Cardiac muscle cell (in vitro differentiated cells and primary cell): ENCODE measurements at regions not wholly inside any gene's neighbourhood (a gene's known extent, or its start where the extent isn't known, plus 50 kb on each side); places are given as distances from the start of the nearest gene placed in this dataset.
"Not testable (repeated sequence)": the region's sequence is repeated elsewhere in the genome, so short reads cannot be mapped to it uniquely, and the experiment has no call there.

Source experiments
- DNase-seq, 2 donors: peaks; one replicate each; pipeline versions ENCODE4 v3.0.0 to v3.0.0-alpha.2; 2010 to 2017; ENCODE audit warnings: low read depth in 1 of 2, low spot score in 1 of 2
- H3K27ac ChIP-seq: fragments of 200-600 bp; sonication (generic); 2 replicates; pipeline ENCODE4 v1.5.1; 2016
- H3K27me3 ChIP-seq: fragments of 200-600 bp; sonication (generic); 2 replicates; pipeline ENCODE4 v1.6.0; 2016; ENCODE audit warnings: control low read depth
- H3K36me3 ChIP-seq: fragments of 200-600 bp; sonication (generic); 2 replicates; pipeline ENCODE4 v1.5.1; 2016; ENCODE audit warnings: control low read depth
- H3K4me1 ChIP-seq: fragments of 200-600 bp; sonication (generic); 2 replicates; pipeline ENCODE4 v1.8.1; 2017; ENCODE audit warnings: low read depth, mild to moderate bottlenecking, mixed run types
- H3K4me3 ChIP-seq: fragments of 200-600 bp; sonication (generic); 2 replicates; pipeline ENCODE4 v1.5.1; 2016; ENCODE audit warnings: mild to moderate bottlenecking
- H3K9me3 ChIP-seq: fragments of 200-600 bp; sonication (generic); 2 replicates; pipeline ENCODE4 v1.5.1; 2017; ENCODE audit warnings: low read depth, mild to moderate bottlenecking, control low read depth
- CTCF ChIP-seq: IDR thresholded peaks from 2 replicates; pipeline ENCODE4 v1.5.1; 2012; ENCODE audit warnings: low read depth, mild to moderate bottlenecking, low read length

- no peak for TF ChIP-seq CTCF
- H3K9me3 ChIP-seq, result no peaks in the 10 kb centered on the region
- H3K4me1 ChIP-seq, result no peaks in the 10 kb centered on the region
- no peak overlapping the region for H3K27ac ChIP-seq
- no peaks in the 10 kb centered on the region for H3K27me3 ChIP-seq
- no peaks in the 10 kb centered on the region for H3K36me3 ChIP-seq
- DNase-seq, result no peak
- H3K4me3 ChIP-seq, result no peak overlapping the region
These were observed 701.5 kb upstream of the GBE1 start for GRCh38 chr3:82462977-82463376.

- Histone ChIP-seq H3K4me1 (no peaks in the 10 kb centered on the region), H3K27ac (no peak overlapping the region), H3K36me3 (no peaks in the 10 kb centered on the region), H3K9me3 (no peaks in the 10 kb centered on the region), H3K4me3 (no peak overlapping the region), H3K27me3 (no peaks in the 10 kb centered on the region)
- TF ChIP-seq CTCF, result no peak
- no peak for DNase-seq
These were observed 699.8 kb upstream of the GBE1 start for GRCh38 chr3:82461049-82461889.

- no peaks in the 10 kb centered on the region for H3K9me3 ChIP-seq
- H3K27me3 ChIP-seq, result no peaks in the 10 kb centered on the region
- DNase-seq, result no peak
- H3K36me3 ChIP-seq, result no peaks in the 10 kb centered on the region
- no peaks in the 10 kb centered on the region for H3K4me1 ChIP-seq
- no peak overlapping the region for H3K27ac ChIP-seq
- H3K4me3 ChIP-seq, result no peak overlapping the region
- no peak for TF ChIP-seq CTCF
These were observed 686.9 kb upstream of the GBE1 start for GRCh38 chr3:82448320-82448719.

GRCh38 chr3:82428821-82429220 lies 667.4 kb upstream of the GBE1 start:
- H3K4me3 ChIP-seq, DNase-seq, H3K27me3 ChIP-seq, H3K4me1 ChIP-seq, H3K27ac ChIP-seq, H3K9me3 ChIP-seq, H3K36me3 ChIP-seq: not testable (repeated sequence)

- H3K4me1 ChIP-seq, result no peaks in the 10 kb centered on the region
- no peaks in the 10 kb centered on the region for H3K9me3 ChIP-seq
- no peak for TF ChIP-seq CTCF
- H3K36me3 ChIP-seq, result no peaks in the 10 kb centered on the region
- H3K4me3 ChIP-seq, result no peak overlapping the region
- DNase-seq, result no peak
- H3K27ac ChIP-seq, result no peak overlapping the region
- H3K27me3 ChIP-seq, result no peaks in the 10 kb centered on the region
These were observed 662.5 kb upstream of the GBE1 start for GRCh38 chr3:82424031-82424339.

GRCh38 chr3:82423268-82424030 lies 662.0 kb upstream of the GBE1 start:
- Histone ChIP-seq H3K4me1 (no peaks in the 10 kb centered on the region), H3K4me3 (no peak overlapping the region)
- no peak for DNase-seq

More at GRCh38 chr3:82423268-82424030, 662.0 kb upstream of the GBE1 start:
- Histone ChIP-seq H3K9me3 (no peaks in the 10 kb centered on the region), H3K27me3 (no peaks in the 10 kb centered on the region), H3K27ac (no peak overlapping the region), H3K36me3 (no peaks in the 10 kb centered on the region)
- TF ChIP-seq CTCF, result no peak
